GM12875 (cell line): ENCODE measurements at regions not wholly inside any gene's neighbourhood (a gene's known extent, or its start where the extent isn't known, plus 50 kb on each side); places are given as distances from the start of the nearest gene placed in this dataset.

Experiments used
- H3K4me3 ChIP-seq: one replicate; pipeline ENCODE4 v1.5.1; 2011; ENCODE audit warnings: low read depth, low read length, control low read depth
- CTCF ChIP-seq: IDR thresholded peaks from 2 replicates; pipeline ENCODE4 v1.5.1; 2011; ENCODE audit warnings: low read depth, mild to moderate bottlenecking, control low read depth, inconsistent platforms, low read length, moderate library complexity, borderline replicate concordance; ENCODE audit not compliant: insufficient read depth

GRCh38 chr3:43882976-43883680 is 192.4 kb downstream of the ABHD5 start:
- TF ChIP-seq CTCF, result no peak
- H3K4me3 ChIP-seq, result no peak overlapping the region

DNA sequence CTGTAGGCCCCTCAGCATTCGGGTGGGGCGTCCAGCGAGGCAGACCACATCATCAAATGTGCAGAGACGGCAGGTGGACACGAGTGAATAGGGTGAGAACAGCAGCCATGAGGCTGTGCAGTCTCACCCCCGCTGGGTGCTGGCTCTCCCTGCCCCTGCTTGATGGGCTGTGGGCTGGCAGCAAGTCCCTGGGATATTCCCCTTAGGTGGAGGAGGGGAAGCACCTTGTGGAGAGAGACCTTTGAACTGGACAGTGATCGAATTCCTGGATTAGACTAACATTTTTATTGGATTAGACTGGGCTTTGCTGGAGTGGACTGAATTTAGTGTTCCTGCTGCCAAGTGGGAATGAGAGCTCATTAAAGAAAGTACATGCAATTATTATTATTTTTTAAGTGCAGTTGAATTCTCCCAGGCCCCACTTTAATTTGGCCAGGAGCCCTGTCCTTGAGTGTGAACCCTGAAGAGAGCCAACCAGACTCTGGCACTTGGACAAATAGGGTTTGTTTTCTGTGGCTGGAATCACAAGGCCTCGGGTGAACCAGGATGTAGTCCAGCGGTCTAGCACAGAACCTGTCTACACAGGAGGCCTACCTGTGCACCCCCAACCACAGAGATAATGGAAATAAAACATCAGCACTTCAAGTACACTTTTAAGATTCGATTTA is 193.1 kb downstream of the ABHD5 start:
- no peak for TF ChIP-seq CTCF
- no peak overlapping the region for H3K4me3 ChIP-seq

DNA sequence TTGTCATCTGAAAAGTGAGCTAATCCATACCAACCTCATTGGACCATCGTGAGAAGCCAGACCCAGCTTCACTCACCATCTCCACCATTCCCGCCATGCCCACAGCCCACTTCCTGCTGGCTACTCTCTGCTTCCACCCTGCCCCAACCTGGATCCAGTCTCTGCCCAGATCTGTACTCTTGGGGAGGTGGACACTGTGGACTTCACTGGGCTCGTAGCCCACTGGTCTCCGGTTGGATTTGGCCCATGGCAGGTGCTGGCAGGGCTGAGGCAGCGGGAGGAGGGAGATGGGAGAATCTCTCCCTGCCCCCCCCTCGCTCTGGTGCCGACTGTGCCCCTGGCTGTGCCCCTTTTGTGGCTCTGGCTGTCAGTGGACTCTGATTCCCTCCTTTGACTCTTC is 193.8 kb downstream of the ABHD5 start:
- no peak overlapping the region for H3K4me3 ChIP-seq
- TF ChIP-seq CTCF, result no peak

DNA sequence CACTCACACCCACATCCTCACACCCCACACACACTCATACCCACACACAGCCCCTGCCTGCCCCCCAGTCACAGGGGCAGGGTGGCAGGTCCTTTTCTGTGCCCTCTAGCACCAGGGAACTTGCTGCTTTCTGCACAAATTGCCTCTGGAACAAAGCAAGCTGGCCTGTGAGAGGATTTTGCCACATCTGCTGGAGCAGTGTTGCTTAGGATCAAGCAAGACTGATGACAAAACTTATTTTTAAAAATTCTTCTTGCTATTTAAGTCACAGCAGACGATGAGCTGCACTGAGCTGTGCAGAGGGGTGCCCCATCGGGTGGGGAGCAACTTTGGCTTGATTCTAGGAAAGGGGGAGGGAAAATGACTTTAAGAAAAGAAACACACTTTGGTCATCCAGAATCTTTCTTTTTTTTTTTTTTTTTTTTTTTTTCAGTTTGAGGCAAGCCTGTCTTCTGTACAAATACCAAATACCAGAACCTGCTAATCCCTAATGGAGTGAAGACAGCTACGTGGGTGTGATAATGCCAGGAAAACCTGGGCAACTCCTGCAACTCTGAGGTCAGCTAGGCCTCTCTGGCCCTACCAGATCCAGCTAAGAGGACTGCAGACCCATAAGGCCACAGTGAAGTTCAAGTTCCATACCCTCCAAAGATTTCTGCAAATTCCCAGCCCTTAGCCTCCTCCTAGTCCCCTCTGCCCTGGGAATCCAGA is 195.3 kb downstream of the ABHD5 start:
- no peak overlapping the region for H3K4me3 ChIP-seq
- no peak for TF ChIP-seq CTCF

DNA sequence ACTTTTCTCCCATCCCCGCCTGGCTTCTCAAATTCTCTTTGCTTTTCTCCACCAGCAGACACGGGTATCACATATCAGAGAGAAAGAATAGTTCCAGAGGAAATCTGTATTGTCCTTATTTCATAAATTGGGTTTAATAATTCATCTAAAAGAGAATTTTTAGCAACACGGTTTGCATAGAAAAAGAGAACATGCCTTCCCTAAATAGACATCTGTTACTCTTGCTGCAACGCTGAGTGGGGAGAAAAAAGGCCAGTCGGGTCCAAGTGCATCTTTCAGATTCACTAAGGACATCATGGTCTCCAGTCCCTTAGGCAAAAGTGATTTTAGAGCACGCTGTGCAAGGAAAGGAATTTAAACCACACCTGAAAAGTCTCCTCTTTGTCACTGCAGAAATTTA is 201.3 kb downstream of the ABHD5 start:
- no peak for TF ChIP-seq CTCF
- no peak overlapping the region for H3K4me3 ChIP-seq

GRCh38 chr3:43892526-43892925 is 201.8 kb downstream of the ABHD5 start:
- no peak for TF ChIP-seq CTCF
- H3K4me3 ChIP-seq, result no peak overlapping the region

GRCh38 chr3:43893727-43894126 is 203.0 kb downstream of the ABHD5 start:
- peak overlapping the region; percentile 50 for H3K4me3 ChIP-seq
- no peak for TF ChIP-seq CTCF
